ENCODE measurements at regions not wholly inside any gene's neighbourhood (a gene's known extent, or its start where the extent isn't known, plus 50 kb on each side); places are given as distances from the start of the nearest gene placed in this dataset.

DNA sequence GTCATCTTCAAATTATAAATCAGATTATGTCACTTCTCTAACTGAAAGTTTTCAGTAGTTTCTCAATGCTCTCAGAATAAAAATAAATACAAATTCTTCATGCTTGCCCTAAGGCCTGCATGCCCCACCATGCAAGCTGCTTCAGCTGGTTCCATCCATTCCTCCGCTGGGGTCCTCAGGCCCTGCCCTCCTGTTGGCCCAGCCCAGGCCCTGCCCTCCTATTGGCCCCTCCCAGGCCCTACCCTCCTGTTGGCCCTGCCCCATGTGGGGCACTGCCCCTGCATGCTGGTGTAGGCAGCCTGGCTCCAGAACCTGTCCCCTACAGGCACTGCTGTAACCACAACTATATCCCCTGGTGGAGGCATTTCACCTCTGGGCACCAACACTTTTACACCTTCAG lies 109.3 kb upstream of the TCERG1L start:
- TF ChIP-seq CTCF (conservative IDR thresholded peaks at IDR 0.05): no peak
- Mint-ChIP-seq H3K4me3 (no peak overlapping the region), H3K27ac (ENCODE audit: unreplicated experiment) (no peak overlapping the region), H3K36me3 (ENCODE audit: low read depth) (no peaks in the 10 kb centered on the region), H3K27me3 (ENCODE audit: low read depth) (peaks cover 10% of the 10 kb centered on the region), H3K4me1 (no peaks in the 10 kb centered on the region), H3K9me3 (peaks cover 4% of the 10 kb centered on the region)
- no peak for DNase-seq (ENCODE audit: low read depth, low spot score)

DNA sequence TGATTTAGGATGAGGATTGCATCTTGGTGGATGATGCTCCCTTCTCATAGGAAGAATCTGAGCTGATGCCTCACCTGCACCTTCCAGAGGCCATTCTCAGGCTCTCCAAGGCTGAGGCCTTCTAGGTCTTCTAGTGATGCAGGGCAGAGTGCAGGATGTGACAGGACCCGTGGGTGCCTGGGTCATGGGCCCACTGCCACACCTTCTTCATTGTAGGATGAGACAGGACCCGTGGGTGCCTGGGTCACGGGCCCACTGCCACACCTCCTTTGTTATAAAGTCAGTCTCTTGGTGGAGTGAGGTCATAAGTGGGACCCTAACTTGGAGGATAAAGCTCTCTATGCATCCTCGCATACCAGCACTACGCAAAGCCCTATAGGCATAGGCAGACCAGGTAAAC lies 109.9 kb upstream of the TCERG1L start:
- H3K36me3 Mint-ChIP-seq (ENCODE audit: low read depth): no peaks in the 10 kb centered on the region
- no peaks in the 10 kb centered on the region for H3K4me1 Mint-ChIP-seq
- peaks cover 10% of the 10 kb centered on the region for H3K27me3 Mint-ChIP-seq (ENCODE audit: low read depth)
- H3K9me3 Mint-ChIP-seq: peaks cover 4% of the 10 kb centered on the region
- DNase-seq (ENCODE audit: low read depth, low spot score): no peak
- H3K4me3 Mint-ChIP-seq: no peak overlapping the region
- H3K27ac Mint-ChIP-seq (ENCODE audit: unreplicated experiment): no peak overlapping the region
- no peak for TF ChIP-seq CTCF (conservative IDR thresholded peaks at IDR 0.05)

DNA sequence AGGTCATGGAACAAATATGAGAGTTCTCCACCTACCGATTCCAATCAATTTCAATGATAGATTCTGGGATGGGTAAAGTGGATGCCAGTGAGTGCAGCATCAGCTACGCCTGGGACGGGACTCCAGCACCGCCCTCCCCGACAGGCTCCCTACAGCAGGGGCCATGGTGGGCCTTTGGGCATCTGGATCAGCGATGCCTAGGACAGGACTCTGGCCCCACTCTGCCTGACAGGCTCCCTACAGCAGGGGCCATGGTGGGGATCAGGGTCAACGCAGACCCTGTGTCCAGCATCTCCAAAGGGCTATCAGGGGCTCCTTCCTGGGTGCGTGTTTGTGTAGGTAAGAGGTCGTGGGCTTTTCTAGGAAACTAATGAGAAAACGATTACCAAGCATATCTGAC lies 111.2 kb upstream of the TCERG1L start:
- no peaks in the 10 kb centered on the region for H3K4me1 Mint-ChIP-seq
- TF ChIP-seq CTCF (conservative IDR thresholded peaks at IDR 0.05): no peak
- H3K27me3 Mint-ChIP-seq (ENCODE audit: low read depth): peaks cover 6% of the 10 kb centered on the region
- H3K9me3 Mint-ChIP-seq: peaks cover 4% of the 10 kb centered on the region
- no peak for DNase-seq (ENCODE audit: low read depth, low spot score)
- H3K27ac Mint-ChIP-seq (ENCODE audit: unreplicated experiment): no peak overlapping the region
- H3K4me3 Mint-ChIP-seq: no peak overlapping the region
- H3K36me3 Mint-ChIP-seq (ENCODE audit: low read depth): no peaks in the 10 kb centered on the region

- no peak for TF ChIP-seq CTCF (conservative IDR thresholded peaks at IDR 0.05)
- no peak for DNase-seq (ENCODE audit: low read depth, low spot score)
- Mint-ChIP-seq H3K9me3 (peaks cover 4% of the 10 kb centered on the region), H3K4me3 (no peak overlapping the region), H3K27ac (ENCODE audit: unreplicated experiment) (no peak overlapping the region), H3K4me1 (no peaks in the 10 kb centered on the region), H3K27me3 (ENCODE audit: low read depth) (peaks cover 6% of the 10 kb centered on the region), H3K36me3 (ENCODE audit: low read depth) (no peaks in the 10 kb centered on the region)
Measured at GRCh38 chr10:131424053-131424452, 112.5 kb upstream of the TCERG1L start.

GRCh38 chr10:131424836-131425491 lies 113.4 kb upstream of the TCERG1L start:
- no peaks in the 10 kb centered on the region for H3K27me3 Mint-ChIP-seq (ENCODE audit: low read depth)
- H3K27ac Mint-ChIP-seq (ENCODE audit: unreplicated experiment): no peak overlapping the region
- no peaks in the 10 kb centered on the region for H3K36me3 Mint-ChIP-seq (ENCODE audit: low read depth)
- no peaks in the 10 kb centered on the region for H3K4me1 Mint-ChIP-seq
- no peak for DNase-seq (ENCODE audit: low read depth, low spot score)
- no peak for TF ChIP-seq CTCF (conservative IDR thresholded peaks at IDR 0.05)
- H3K9me3 Mint-ChIP-seq: no peaks in the 10 kb centered on the region
- no peak overlapping the region for H3K4me3 Mint-ChIP-seq

Data from neural crest cell (in vitro differentiated cells).